Germinal center (tissue), 1 donor: ENCODE measurements at regions not wholly inside any gene's neighbourhood (a gene's known extent, or its start where the extent isn't known, plus 50 kb on each side); places are given as distances from the start of the nearest gene placed in this dataset.

Experiments used
- DNase-seq: peaks from one replicate; pipeline ENCODE4 v3.0.0; 2012; ENCODE audit warnings: mixed read lengths, low spot score

DNA sequence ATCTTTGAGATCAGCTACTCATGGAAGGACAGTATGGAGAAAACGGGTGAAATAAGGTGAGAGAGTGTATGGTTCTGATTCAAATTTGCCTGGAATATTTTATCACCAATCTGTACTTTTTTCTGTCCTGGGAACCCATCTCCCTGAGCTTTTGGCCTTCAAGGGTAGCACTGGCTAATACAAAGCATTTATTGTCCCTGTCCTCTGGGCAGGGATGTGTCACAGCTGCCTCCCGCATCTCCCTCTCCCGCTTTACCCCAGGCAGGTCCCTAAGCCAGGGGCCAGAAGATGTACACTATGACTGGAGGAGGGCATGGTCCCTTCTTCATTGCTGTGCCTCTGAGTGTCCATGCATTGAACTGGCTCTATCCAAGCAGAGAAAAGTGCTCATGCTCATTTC is 201.7 kb upstream of the CHRNA7 start:
- DNase-seq: no peak

DNA sequence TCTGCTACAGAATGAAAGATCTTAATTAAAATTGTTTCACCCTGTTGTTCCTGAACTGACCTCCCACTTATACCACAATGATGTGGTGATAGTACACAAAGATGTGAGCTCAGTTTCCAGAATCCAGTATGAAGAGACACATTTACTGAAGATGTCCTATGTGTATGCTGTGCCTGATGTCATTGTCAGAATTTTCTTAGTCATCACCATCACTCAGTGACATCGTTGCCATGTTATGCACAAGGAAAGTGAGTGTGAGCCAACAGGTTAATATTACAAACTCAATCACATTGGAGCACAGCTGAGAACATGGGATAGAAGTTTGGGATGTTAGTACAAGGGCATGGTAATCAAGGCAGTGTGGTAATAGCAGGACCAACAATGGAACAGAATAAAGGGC is 199.7 kb upstream of the CHRNA7 start:
- DNase-seq: no peak

DNA sequence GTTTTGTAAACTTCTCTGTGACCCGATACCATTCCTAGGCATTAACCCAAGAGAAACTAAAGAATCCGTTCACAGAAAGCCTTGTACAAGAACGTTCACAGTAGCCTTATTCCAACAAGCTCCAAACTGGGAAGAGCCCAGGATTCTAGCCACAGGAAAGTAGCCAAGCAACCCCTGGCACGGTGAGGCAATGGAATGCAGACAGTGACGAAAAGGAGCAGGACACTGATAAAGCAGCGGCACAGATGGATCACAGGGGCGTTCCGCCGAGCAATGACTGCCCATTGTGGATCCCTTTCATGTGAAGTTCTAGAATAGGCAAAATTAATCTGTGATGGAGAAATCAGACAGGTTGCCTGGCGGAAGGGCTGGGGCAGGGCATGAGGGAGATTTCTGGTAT is 198.7 kb upstream of the CHRNA7 start:
- DNase-seq: no peak

DNA sequence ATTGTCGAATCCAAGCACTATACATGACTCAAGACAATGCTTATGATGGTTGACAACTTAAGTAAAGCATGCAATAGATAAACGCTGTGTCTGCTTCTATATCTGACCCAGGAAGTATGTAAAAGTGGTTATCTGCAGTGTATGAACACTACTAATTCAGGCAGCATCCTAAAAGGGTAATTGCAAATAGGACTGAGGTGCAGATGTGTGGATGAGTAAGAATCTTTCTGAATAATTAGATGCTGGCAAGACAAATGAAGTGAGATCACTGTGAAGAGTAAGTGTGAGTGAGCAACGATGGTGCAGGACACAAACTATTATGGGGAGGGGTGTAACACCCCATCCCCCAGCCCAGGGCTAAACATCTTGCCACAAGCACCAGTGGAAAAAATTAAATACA is 195.7 kb upstream of the CHRNA7 start:
- DNase-seq: no peak

DNA sequence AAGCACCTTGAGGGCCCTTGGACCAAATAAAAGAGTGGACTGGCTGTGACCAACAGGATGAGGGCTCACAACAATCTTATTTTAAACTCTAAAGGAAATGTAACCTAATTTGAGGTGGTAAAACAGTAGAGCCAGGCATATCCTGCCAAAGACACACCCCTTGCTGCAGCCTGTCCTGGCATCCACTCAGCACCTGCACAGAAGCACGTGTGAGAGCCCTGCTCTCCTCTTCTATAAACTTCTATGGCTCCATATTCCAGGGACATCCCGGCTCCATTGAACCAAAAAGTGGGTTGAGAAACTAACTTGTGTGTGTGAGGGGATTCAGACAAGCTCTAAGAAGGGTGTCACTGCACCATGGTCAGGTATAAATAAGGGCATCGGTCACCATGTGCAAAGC is 190.9 kb upstream of the CHRNA7 start:
- DNase-seq: no peak

DNA sequence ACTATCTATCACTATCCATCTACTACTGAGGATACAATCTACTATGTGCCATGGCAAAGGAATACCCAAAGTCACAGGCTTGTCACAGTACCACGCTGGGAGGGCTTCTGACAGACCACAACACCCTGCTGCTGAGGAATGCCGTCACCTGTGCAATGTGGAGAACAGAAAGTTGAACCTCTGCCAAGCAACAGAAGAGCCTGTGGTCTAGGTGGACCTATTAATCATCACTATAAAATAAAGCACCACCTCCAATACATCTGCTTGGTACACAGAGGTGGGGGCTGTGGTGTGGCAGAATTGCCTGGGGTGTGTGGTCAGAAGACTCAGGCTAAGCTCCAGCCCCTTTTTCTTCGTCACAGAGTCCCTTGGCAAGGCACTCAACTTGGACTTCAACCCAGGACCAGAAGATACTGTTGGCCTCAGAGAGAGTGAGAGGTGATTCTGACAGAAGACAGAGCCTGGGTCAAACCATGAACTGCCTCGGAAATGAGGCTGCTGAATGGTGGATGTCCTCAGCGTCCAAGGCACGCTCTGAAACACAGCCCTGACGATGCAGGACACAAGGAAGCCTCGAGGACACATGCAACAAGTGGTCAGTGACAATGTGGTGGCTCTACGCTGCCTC is 189.4 kb upstream of the CHRNA7 start:
- no peak for DNase-seq

DNA sequence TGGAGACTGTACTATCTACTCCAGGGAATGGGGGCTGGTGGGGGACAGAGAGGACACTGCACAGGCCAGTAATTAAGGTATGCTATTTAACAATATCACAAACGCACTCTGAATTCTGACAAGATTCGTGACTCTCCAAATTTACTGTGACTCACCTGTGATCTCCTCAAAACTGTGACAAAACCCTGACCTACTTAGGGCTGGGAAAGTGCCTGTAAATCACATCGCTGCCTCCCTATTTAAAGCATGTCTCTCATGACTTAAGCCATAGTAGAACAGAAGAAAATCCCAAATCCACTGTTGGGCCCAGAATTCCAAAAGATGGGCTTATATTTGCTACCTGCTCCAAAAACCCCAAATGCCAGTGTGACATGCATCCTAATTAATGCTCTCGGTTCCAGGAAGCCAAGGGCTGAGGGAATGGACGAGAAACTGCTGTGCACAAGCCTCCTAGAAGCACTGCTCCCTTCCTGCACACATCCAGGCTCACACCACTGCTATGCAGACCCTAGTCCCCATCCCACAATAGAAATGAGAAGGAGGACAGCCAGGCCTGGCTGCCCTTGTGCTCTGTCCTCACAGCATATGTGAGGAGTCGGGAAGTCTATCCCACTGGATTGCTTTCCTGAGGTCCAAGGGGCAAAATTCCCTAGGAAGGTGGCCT is 187.7 kb upstream of the CHRNA7 start:
- no peak for DNase-seq

DNA sequence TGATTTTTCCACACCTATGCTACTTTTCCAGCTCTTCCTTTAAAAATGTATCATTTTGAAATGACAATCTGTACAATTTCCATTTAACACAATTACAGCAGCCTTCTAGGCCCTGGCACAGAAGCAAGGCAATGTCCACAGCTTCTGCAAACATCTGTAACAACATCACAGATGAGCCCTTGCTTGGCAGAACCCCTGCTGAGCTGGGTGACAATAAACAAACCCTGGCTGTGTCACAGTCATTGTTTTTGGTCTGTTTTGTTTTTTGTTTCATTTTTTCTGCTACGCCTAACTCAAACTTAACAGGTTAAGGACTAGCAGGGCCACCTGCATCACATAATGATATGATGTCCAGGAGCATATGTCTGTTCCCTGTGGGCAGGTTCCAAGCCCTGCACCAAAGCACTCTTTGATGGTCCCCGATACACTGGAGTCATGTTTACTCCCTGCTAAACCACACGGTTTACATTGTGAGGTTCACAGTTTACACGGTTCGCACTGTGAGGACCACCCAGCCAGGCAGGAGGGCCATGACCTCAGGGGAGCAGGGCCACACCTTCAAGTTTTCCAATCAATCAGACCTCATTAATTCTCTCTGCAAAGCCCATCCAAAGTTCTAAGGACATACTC is 186.8 kb upstream of the CHRNA7 start:
- no peak for DNase-seq

DNA sequence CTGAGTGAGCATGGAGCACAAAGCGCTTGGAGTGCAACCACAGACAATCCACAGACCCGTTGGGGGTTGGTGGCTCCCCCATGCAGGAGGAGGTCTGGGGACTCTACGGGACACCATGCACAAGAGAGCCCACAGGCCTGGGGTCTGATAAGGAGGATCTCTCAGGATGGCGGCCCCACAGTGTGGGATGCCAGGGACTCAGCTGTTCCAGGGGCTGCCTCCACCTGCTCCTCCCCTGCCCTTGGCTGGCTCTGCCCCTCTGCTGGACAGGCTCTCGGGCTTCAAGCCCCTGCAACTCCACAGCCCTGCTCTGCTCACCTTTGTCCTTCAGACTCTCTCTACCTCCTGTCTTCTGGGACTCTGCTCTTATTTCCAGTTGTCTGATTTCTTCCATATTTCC is 184.5 kb upstream of the CHRNA7 start:
- no peak for DNase-seq

DNA sequence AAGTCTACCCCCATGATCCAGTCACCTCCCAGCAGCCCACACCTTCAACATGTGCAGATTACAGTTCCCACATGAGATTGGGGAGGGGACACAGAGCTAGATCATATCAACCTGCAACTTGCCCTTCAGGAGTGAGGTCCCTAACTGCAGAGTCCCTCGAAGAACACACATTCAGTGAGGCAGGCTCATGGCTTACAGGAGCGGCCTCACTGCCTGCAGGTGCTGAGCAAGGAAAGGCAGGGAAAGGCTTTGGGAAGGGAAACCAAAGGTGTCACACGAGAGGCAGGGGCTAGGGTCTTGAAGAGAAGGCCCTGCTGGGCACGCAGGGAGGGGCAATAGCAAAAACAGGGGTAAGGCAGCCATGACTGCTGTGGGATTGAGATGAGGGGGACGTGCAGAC is 182.4 kb upstream of the CHRNA7 start:
- no peak for DNase-seq

DNA sequence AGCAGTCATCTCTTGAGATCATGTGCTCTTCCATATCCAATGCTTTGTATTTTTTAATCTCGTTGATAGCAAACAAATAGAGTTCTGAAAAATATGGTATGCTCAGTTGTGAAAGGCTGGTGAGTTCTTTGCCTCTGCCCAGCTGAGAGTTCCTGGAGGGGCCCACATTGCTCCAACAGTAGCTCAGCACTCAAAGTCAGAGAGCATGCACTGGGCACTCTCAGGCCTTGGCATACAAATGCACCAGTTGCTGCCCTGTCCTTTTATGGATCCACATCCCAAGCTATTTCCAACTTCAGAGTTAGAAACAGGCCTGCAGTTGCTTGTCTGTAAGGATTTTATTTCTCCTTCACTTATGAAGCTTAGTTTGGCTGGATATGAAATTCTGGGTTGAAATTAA is 181.7 kb upstream of the CHRNA7 start:
- no peak for DNase-seq

DNA sequence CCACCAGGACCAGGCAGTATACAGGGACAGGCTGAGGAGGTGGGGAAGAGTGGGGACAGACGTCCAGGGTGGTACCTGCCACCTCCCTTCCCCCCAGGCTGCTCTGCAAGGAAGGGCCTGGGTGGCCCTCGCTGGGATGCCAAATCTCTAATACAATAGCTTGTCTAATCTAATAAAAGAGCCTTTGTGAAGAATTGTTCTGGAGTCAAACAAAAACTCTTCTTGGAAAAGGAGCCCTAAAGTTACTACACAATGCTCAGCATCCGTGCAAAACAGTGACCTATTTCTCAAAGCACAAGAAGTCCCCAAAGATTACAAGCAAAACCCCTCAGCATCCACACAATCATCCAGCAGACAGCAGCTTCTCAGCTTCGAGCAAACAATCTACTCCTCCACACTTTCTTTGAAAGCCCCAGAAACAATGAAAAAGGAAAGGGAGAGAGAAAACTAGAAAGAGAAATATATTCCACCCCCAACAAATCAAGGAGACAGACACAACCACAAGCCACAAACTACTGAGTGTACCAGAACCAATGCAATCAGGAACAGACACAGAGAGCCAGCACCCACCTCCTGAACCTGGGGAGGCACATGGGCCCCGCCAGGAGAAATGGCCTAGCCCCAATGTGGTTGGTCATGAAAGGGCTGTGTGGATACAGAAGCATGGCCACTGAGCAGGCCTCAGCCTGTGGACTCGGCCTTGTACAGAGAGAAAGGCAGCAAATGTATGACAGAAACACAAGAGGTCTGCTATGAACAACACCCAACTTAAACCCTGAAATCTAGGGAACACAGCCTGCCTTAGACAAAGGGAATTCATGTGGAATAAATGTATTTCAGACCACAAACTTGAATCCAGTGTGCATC is 177.1 kb upstream of the CHRNA7 start:
- no peak for DNase-seq

DNA sequence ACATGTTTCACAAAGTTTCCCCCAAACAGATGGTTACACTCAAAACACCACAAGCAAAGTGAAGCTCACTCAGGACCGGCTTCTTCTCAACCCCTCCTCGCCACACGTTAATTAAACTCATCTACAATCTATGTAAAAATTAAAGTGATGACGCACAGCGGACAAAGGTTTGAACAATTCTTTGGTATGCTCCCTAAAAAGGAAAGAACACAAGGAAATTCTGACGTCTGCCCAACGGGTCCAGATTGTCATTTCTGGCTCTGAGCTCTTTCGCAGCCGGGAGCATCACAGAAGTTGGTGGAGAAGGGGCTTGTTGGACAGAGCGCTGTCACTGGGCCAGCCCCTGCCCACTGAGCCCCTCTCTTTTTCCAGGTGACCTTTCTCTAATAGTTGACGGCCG is 173.7 kb upstream of the CHRNA7 start:
- DNase-seq: no peak

DNA sequence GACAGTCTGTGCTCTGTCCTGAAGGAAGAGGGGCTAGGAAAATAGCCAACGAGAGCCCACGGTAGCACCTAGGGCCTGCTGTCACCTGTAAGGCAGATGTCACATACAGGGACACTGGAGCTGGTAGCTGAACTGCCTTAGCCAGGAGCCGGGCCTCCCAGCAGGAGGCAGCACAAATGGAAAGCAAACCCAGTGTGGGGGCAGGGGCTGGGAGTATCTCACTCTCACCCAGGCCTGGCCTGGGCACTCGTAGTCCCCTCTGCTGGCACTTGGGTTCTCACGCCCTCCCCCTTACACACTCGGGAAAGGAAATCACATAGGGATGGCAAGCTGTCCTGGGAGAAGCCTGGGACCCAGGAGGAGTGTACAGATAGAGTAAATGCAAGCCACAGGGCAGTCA is 173.1 kb upstream of the CHRNA7 start:
- DNase-seq: no peak

DNA sequence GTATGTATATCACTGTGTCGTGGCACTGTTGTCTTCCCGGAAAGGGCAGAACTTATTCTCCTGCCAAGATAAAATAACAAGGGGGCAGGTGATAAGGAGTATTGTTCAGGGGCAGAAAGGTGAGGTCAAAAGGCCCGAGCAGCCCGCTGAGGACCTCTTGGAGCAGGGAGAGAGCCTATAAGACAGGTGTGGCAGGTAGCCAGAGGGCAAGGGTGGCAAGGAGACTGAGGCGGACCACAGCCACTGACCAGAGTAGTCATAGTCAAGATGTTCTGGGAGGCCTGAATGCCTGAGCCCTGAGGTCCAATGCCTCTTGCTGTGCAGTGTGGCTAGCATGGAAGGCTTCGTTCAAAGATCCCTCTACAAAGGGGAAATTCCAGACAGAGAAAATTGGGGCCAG is 172.3 kb upstream of the CHRNA7 start:
- no peak for DNase-seq

DNA sequence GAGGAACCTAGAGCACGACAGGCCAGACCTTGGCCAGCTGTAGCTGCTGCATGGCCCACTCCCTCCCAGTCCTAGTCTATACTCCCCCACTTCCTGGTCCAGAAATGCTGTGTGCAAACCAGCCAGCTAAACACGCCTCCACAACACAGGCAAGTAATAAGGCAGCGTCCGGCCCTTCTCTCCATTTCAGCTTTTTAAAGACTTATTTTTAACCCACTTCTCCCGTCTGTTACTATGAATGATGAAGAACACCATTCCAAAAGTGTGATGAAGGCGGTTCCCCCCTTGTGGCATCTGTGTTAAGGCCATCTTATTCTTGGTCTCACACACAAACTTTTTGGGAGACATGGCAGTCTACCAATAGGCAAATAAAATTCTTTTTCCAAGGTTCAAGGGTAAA is 164.1 kb upstream of the CHRNA7 start:
- no peak for DNase-seq

DNA sequence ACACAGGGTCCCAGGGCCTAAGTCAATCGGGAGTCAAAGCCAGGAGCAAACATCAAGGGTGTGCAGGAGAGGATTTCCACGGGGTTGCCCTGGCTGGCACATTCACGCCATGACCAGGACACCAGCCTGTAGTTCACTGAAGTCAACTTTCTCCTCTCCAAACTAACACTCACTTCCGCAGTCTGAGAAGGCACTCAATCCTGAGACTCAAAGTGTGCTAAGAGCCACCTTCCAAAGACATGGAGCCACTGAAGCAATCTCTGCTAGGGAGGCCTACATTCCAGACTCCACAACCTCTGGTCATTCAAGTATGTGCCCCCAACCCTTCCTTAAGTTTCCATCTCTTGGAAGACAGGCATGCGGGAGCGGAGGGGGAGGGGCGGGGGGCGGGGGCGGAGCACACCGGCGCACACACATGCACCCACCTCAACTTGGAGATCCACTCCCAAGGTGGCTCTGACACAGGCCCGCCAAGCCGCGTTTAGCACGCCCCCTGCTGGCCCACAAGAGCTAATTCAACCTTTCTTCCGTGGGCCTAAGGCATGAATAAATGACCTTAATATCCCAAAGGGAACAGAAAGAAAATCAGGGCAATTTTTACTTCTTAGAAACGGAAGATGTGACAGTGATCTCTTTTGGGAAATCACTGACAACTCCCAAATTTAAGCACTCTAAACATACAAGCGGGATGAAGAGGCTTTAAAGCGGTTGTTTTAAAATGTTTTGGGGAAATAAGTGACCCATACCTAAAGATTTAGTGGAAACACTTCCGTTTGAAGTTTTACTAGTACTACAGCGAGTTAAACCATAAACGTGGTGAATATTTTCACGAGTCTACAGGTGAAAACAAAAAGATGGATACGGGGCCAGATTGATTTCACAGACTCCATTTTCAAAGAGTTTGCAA is 162.5 kb upstream of the CHRNA7 start:
- DNase-seq: peak; percentile 50

DNA sequence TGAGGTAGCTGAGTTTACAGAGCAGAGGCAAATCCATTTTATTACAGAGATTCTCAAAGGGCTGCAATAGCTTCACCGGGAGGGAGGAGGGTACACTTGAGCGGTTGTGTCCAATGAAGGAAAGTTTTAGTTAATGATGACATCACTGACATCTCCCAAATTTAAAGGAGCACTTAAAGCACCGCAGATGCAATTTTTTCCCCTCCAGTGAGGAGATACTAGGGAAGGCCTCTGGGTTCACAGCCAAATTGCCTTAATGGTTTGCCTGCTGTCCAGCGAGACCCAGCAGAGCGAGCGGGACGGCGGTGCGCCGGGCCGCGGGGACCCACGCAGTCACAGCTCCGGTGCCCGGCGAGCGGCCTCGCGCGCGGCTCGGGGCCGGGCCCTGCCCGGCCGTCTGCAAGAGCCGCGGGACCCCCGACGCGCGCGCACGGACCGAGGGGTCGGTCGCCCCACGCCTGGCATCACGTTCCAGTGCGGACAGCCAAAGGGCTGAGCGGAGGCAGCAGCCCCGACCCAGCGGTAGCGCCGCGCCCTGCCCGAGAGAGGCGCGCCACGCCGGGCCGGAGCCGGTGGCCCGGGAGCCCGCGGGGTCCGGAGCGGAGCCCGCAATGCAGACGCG is 160.5 kb upstream of the CHRNA7 start:
- no peak for DNase-seq

DNA sequence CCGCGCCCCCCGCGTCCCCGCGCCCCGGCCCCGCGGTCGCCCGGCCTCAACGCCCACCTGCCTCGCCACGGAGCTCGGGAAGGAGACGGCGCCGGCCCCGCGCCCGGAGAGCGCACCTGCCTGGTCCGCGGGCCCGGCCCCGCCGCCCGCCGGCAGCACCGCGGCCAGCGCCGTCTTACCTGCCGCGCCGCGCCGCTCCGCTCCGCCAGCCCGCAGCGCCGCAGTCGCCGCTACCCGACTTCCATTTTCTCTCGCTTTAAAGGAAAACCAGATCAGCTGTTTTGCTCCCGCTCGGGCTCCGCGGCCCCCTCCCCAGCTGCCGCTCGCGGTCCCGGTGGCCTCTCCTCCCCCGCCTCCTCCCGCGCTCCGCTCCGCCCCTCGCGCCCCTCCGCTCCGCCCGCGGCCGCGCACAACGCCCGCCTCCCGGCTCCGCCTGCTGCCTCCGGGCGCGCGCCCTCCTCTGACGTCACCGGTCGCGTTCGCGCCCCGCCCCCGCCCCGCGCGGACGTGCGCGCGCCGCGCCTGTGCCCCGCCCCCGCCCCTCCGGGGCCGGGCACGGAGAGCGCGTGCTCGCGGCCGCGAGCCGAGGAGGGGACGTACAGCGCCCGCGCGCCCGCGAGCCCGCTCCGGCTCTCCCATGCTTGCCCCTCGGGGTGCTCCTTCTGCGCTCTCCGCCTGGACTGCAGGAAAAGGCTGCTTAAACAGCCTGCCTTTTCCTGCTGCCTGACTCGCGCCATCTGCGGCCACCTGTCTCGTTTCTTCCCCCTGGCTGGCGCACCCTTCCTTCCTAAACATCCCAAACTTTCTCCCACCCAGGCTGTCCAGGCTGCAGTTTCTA is 159.8 kb upstream of the CHRNA7 start, which contains the start of gene OTUD7A:
Gene OTUD7A, minus strand, starts transcription at position 346 of the 838 bp plus-strand sequence.
- DNase-seq: peak; percentile 90

DNA sequence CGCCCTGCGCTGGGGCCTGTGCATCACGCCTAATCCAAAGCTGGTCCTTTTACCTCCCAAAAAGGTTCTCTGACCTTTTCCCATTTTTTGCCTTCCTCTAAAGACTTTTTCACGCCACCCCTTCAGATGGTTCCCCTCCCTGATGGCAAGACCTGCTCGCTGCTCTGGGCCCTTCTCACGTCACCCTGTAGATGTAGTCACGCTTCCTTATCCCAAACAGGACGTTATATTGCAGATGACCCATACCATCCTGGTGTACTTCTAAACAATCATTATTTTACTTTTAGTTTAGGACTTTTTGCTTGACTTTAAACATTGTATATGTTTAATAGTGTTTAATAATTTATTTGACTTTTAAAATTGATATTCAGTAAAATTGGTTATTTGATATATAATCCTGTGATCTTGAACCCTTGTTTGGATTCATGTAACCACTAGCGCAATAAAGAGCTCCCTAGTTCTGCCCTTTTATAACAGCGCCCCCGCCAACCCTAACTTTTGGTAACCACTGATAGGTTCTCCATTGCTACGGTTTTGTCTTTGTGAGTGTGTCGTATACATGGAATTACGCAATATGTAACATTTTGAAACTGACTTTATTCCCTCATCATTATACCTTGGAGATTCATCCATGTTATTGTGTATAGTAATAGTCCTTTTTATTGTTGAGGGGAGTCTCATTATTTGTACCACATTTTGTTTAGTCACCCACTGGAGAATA is 159.0 kb upstream of the CHRNA7 start:
- no peak for DNase-seq
